ENCODE measurements at regions not wholly inside any gene's neighbourhood (a gene's known extent, or its start where the extent isn't known, plus 50 kb on each side); places are given as distances from the start of the nearest gene placed in this dataset.
A peak's percentile ranks its signal among the peaks of the same experiment; 100 is the strongest.
"Not testable (repeated sequence)": the region's sequence is repeated elsewhere in the genome, so short reads cannot be mapped to it uniquely, and the experiment has no call there.

GRCh38 chr3:106431721-106432120 lies 562.9 kb upstream of the CBLB start:
- Histone ChIP-seq H3K27me3 (ENCODE audit: control insufficient read depth, insufficient read depth) (no peaks in the 10 kb centered on the region), H3K4me1 (ENCODE audit: control insufficient read depth, insufficient read depth, low read length) (no peaks in the 10 kb centered on the region), H3K9me3 (ENCODE audit: control insufficient read depth, low read length) (no peaks in the 10 kb centered on the region), H3K27ac (ENCODE audit: low read length) (no peak overlapping the region), H3K4me3 (ENCODE audit: low read length) (no peak overlapping the region)
- intact Hi-C loops (cut with DNase I), result no loop called here
- 89% methylated on average over 7 of the region's 7 CpGs for WGBS
- DNase-seq, result no peak
- no peak for ATAC-seq

- H3K27ac ChIP-seq (ENCODE audit: low read length), result no peak overlapping the region
- intact Hi-C loops (cut with DNase I), result no loop called here
- no peak for DNase-seq
- H3K27me3 ChIP-seq (ENCODE audit: control insufficient read depth, insufficient read depth), result no peaks in the 10 kb centered on the region
- no peaks in the 10 kb centered on the region for H3K4me1 ChIP-seq (ENCODE audit: control insufficient read depth, insufficient read depth, low read length)
- 80% methylated on average over 1 of the region's 1 CpG for WGBS
- no peaks in the 10 kb centered on the region for H3K9me3 ChIP-seq (ENCODE audit: control insufficient read depth, low read length)
- no peak for ATAC-seq
- H3K4me3 ChIP-seq (ENCODE audit: low read length), result no peak overlapping the region
Measured at GRCh38 chr3:106435899-106436453, 567.2 kb upstream of the CBLB start.

GRCh38 chr3:106438887-106439286 lies 570.1 kb upstream of the CBLB start:
- DNase-seq (no peak), ATAC-seq (no peak)
- Histone ChIP-seq H3K4me3 (ENCODE audit: low read length) (no peak overlapping the region), H3K4me1 (ENCODE audit: control insufficient read depth, insufficient read depth, low read length) (no peaks in the 10 kb centered on the region), H3K27me3 (ENCODE audit: control insufficient read depth, insufficient read depth) (no peaks in the 10 kb centered on the region), H3K9me3 (ENCODE audit: control insufficient read depth, low read length) (no peaks in the 10 kb centered on the region), H3K27ac (ENCODE audit: low read length) (no peak overlapping the region)
- WGBS, result 75% methylated on average over 1 of the region's 1 CpG
- intact Hi-C loops (cut with DNase I), result no loop called here

GRCh38 chr3:106440672-106441071 lies 571.9 kb upstream of the CBLB start:
- H3K4me3 ChIP-seq (ENCODE audit: low read length), result no peak overlapping the region
- no peak for ATAC-seq
- 88% methylated on average over 2 of the region's 2 CpGs for WGBS

GRCh38 chr3:106446271-106446670 lies 577.5 kb upstream of the CBLB start:
- intact Hi-C loops (cut with DNase I), result no loop called here
- Histone ChIP-seq H3K27me3 (ENCODE audit: control insufficient read depth, insufficient read depth) (no peaks in the 10 kb centered on the region), H3K9me3 (ENCODE audit: control insufficient read depth, low read length) (no peaks in the 10 kb centered on the region), H3K27ac (ENCODE audit: low read length) (no peak overlapping the region), H3K4me3 (ENCODE audit: low read length) (no peak overlapping the region), H3K4me1 (ENCODE audit: control insufficient read depth, insufficient read depth, low read length) (no peaks in the 10 kb centered on the region)
- WGBS, result 60% methylated on average over 4 of the region's 4 CpGs
- DNase-seq (no peak), ATAC-seq (no peak)

More at GRCh38 chr3:106440672-106441071, 571.9 kb upstream of the CBLB start:
- Histone ChIP-seq H3K27ac (ENCODE audit: low read length) (no peak overlapping the region), H3K27me3 (ENCODE audit: control insufficient read depth, insufficient read depth) (no peaks in the 10 kb centered on the region), H3K9me3 (ENCODE audit: control insufficient read depth, low read length) (no peaks in the 10 kb centered on the region), H3K4me1 (ENCODE audit: control insufficient read depth, insufficient read depth, low read length) (no peaks in the 10 kb centered on the region)
- intact Hi-C loops (cut with DNase I), result no loop called here
- no peak for DNase-seq

GRCh38 chr3:106447723-106448301 lies 579.0 kb upstream of the CBLB start:
- H3K9me3 ChIP-seq (ENCODE audit: control insufficient read depth, low read length), result no peaks in the 10 kb centered on the region
- no peak overlapping the region for H3K4me3 ChIP-seq (ENCODE audit: low read length)
- ATAC-seq (no peak), DNase-seq (no peak)
- peaks cover under 1% of the 10 kb centered on the region for H3K4me1 ChIP-seq (ENCODE audit: control insufficient read depth, insufficient read depth, low read length)
- H3K27ac ChIP-seq (ENCODE audit: low read length), result no peak overlapping the region
- intact Hi-C loops (cut with DNase I), result no loop called here
- no peaks in the 10 kb centered on the region for H3K27me3 ChIP-seq (ENCODE audit: control insufficient read depth, insufficient read depth)

- ATAC-seq; H3K27ac ChIP-seq (ENCODE audit: low read length); H3K4me1 ChIP-seq (ENCODE audit: control insufficient read depth, insufficient read depth, low read length); H3K9me3 ChIP-seq (ENCODE audit: control insufficient read depth, low read length); DNase-seq; H3K4me3 ChIP-seq (ENCODE audit: low read length); H3K27me3 ChIP-seq (ENCODE audit: control insufficient read depth, insufficient read depth); intact Hi-C loops (cut with DNase I): not testable (repeated sequence)
- 91% methylated on average over 3 of the region's 3 CpGs for WGBS
Measured at GRCh38 chr3:106448372-106448966, 579.7 kb upstream of the CBLB start.

GRCh38 chr3:106452096-106452495 lies 583.3 kb upstream of the CBLB start:
- no peak for ATAC-seq
- Histone ChIP-seq H3K27ac (ENCODE audit: low read length) (no peak overlapping the region), H3K27me3 (ENCODE audit: control insufficient read depth, insufficient read depth) (no peaks in the 10 kb centered on the region), H3K4me1 (ENCODE audit: control insufficient read depth, insufficient read depth, low read length) (peaks cover 4% of the 10 kb centered on the region), H3K9me3 (ENCODE audit: control insufficient read depth, low read length) (no peaks in the 10 kb centered on the region), H3K4me3 (ENCODE audit: low read length) (no peak overlapping the region)
- 23% methylated on average over 1 of the region's 1 CpG for WGBS
- no peak for DNase-seq
- intact Hi-C loops (cut with DNase I), result no loop called here

GRCh38 chr3:106454497-106454896 lies 585.7 kb upstream of the CBLB start:
- no peak overlapping the region for H3K27ac ChIP-seq (ENCODE audit: low read length)
- no peak for ATAC-seq
- WGBS, result 91% methylated on average over 4 of the region's 4 CpGs
- no peak overlapping the region for H3K4me3 ChIP-seq (ENCODE audit: low read length)
- no peaks in the 10 kb centered on the region for H3K27me3 ChIP-seq (ENCODE audit: control insufficient read depth, insufficient read depth)
- no peak for DNase-seq
- no peaks in the 10 kb centered on the region for H3K9me3 ChIP-seq (ENCODE audit: control insufficient read depth, low read length)
- peaks cover 4% of the 10 kb centered on the region for H3K4me1 ChIP-seq (ENCODE audit: control insufficient read depth, insufficient read depth, low read length)
- intact Hi-C loops (cut with DNase I), result no loop called here

- Histone ChIP-seq H3K4me3 (ENCODE audit: low read length) (no peak overlapping the region), H3K27ac (ENCODE audit: low read length) (no peak overlapping the region), H3K4me1 (ENCODE audit: control insufficient read depth, insufficient read depth, low read length) (peaks cover 4% of the 10 kb centered on the region), H3K9me3 (ENCODE audit: control insufficient read depth, low read length) (no peaks in the 10 kb centered on the region), H3K27me3 (ENCODE audit: control insufficient read depth, insufficient read depth) (no peaks in the 10 kb centered on the region)
- ATAC-seq, result peak; percentile 90 to 93
- DNase-seq, result peak; percentile 39 to 71 (median 61)
- intact Hi-C loops (cut with DNase I), result no loop called here
- WGBS, result 58% methylated on average over 3 of the region's 3 CpGs
Measured at GRCh38 chr3:106457281-106458180, 588.7 kb upstream of the CBLB start.

GRCh38 chr3:106458952-106459351 lies 590.1 kb upstream of the CBLB start:
- H3K4me3 ChIP-seq (ENCODE audit: low read length), result no peak overlapping the region
- peak overlapping the region; percentile 58 for H3K27ac ChIP-seq (ENCODE audit: low read length)
- WGBS, result 47% methylated on average over 3 of the region's 3 CpGs
- no peak for DNase-seq
- intact Hi-C loops (cut with DNase I), result no loop called here
- no peaks in the 10 kb centered on the region for H3K27me3 ChIP-seq (ENCODE audit: control insufficient read depth, insufficient read depth)
- no peaks in the 10 kb centered on the region for H3K9me3 ChIP-seq (ENCODE audit: control insufficient read depth, low read length)
- peaks cover 3% of the 10 kb centered on the region for H3K4me1 ChIP-seq (ENCODE audit: control insufficient read depth, insufficient read depth, low read length)
- peak in 1 of 2 donors; percentile 19 for ATAC-seq

All from right cardiac atrium (tissue), 5 donors.